HEK293 (cell line): ENCODE measurements at regions not wholly inside any gene's neighbourhood (a gene's known extent, or its start where the extent isn't known, plus 50 kb on each side); places are given as distances from the start of the nearest gene placed in this dataset.

Experiments used
- ATF2 ChIP-seq: fragments of 450-650 bp; formaldehyde crosslinking; IDR thresholded peaks from 2 replicates; pipeline ENCODE4 v1.5.1; 2016; ENCODE audit warnings: missing biosample characterization, missing genetic modification characterization, low read depth
- CTCF ChIP-seq: fragments of 450-650 bp; formaldehyde crosslinking; IDR thresholded peaks from 2 replicates; pipeline ENCODE4 v1.5.1; 2016; ENCODE audit warnings: missing biosample characterization, missing genetic modification characterization
- ZNF24 ChIP-seq: fragments of 450-650 bp; formaldehyde crosslinking; IDR thresholded peaks from 2 replicates; pipeline ENCODE4 v1.5.1; 2016; ENCODE audit warnings: missing biosample characterization, missing genetic modification characterization
- ZNF423 ChIP-seq: fragments of 450-650 bp; formaldehyde crosslinking; IDR thresholded peaks from 2 replicates; pipeline ENCODE4 v1.5.1; 2016; ENCODE audit warnings: missing biosample characterization, missing genetic modification characterization

GRCh38 chr9:79378107-79378506 lies 193.7 kb upstream of the TLE4 start:
- no peak for TF ChIP-seq ATF2 (tag by site-specific recombination)
- no peak for TF ChIP-seq ZNF24 (tag by site-specific recombination)
- no peak for TF ChIP-seq CTCF
- TF ChIP-seq ZNF423: no peak
